Pancreas (tissue), 10 donors: ENCODE measurements at regions not wholly inside any gene's neighbourhood (a gene's known extent, or its start where the extent isn't known, plus 50 kb on each side); places are given as distances from the start of the nearest gene placed in this dataset.
"Not testable (repeated sequence)": the region's sequence is repeated elsewhere in the genome, so short reads cannot be mapped to it uniquely, and the experiment has no call there.

Experiments used
- ATAC-seq, 4 donors: fragments of 200-7000 bp; cut with Tn5 transposase; one replicate each; pipeline versions ENCODE4 v1.8.0 to v1.9.1; 2020; ENCODE audit warnings: mild to moderate bottlenecking in 4 of 4, moderate library complexity in 4 of 4
- DNase-seq, 6 donors: peaks; one replicate each; pipeline ENCODE4 v3.0.0-alpha.2; 2020
- FAIRE-seq: peaks from 2 replicates; lab custom pipeline; 2012; peaks lifted over from hg19 to GRCh38; lab: Jason Lieb, UNC
- H3K27ac ChIP-seq, 4 donors: fragments of 200-600 bp; sonication (generic); 1 replicate in 3 of 4; 2 replicates in 1 of 4; pipeline versions ENCODE4 v1.5.0 to v1.8.0; 2020
- H3K27me3 ChIP-seq, 4 donors: fragments of 200-600 bp; one replicate each; pipeline ENCODE4 v1.8.0; 2021
- H3K36me3 ChIP-seq, 3 donors: fragments of 200-600 bp; sonication (generic) in 1 of 3; one replicate each; pipeline versions ENCODE4 v1.5.0 to v1.8.0; 2020 to 2021
- H3K4me1 ChIP-seq, 3 donors: fragments of 200-600 bp; one replicate each; pipeline ENCODE4 v1.8.0; 2021
- H3K4me3 ChIP-seq, 4 donors: fragments of 200-600 bp; sonication (generic) in 2 of 4; one replicate each; pipeline versions ENCODE4 v1.5.0 to v1.8.0; 2020 to 2021
- H3K9me3 ChIP-seq, 4 donors: fragments of 200-600 bp; one replicate each; pipeline ENCODE4 v1.8.0; 2021
- CTCF ChIP-seq, 4 donors: fragments of 200-600 bp; sonication (generic) in 3 of 4; IDR thresholded peaks; one replicate each; pipeline versions ENCODE4 v1.5.0 to v1.8.0; 2021; ENCODE audit warnings: antibody characterized with exemption in 4 of 4
- WGBS, 2 donors: extraction: QIAGEN DNeasy Blood & Tissue Kit; methylation state at CpG; one replicate each; pipeline ENCODE4 v1.1.7; 2013; 5-methylcytosine and 5-hydroxymethylcytosine counted together
- intact Hi-C, 3 donors: fragments of 100-400 bp; cut with DNase I; formaldehyde crosslinking; loops; one replicate each; pipeline versions ENCODE4 v1.11.1 to v1.14.2; 2022
- donor health status: healthy with polysubstance abuse.
- donor health status: DM: no; HTN: no; CAD: no; lungs with moderate emphysema.
- donor health status: DM: no; HTN: no; CAD: no.
- donor health status: control.
- donor health status: control.
- donor health status: Bipolar disorder and iron deficiency.
- donor health status: DM: yes; HTN: yes; CAD: no.
- donor health status: DM: no; HTN: no; CAD: no.
- donor health status: DM: no; HTN: no; CAD: no.
- donor health status: DM: yes; HTN: yes; CAD: no.

GRCh38 chr11:97703851-97704250 lies 1314.0 kb downstream of the JRKL start:
- Histone ChIP-seq H3K36me3 (no peaks in the 10 kb centered on the region), H3K4me3 (no peak overlapping the region), H3K27me3 (no peaks in the 10 kb centered on the region), H3K9me3 (no peaks in the 10 kb centered on the region), H3K27ac (no peak overlapping the region), H3K4me1 (no peaks in the 10 kb centered on the region)
- DNase-seq (no peak), FAIRE-seq (no peak), ATAC-seq (no peak)
- intact Hi-C loops: no loop called here
- 49 to 66% methylated on average over 3 of the region's 3 CpGs for WGBS, 2 donors
- TF ChIP-seq CTCF (IDR thresholded peaks at IDR 0.05): no peak

- H3K9me3 ChIP-seq, intact Hi-C loops, H3K27ac ChIP-seq, H3K27me3 ChIP-seq, H3K36me3 ChIP-seq, DNase-seq, ATAC-seq, H3K4me3 ChIP-seq, FAIRE-seq, H3K4me1 ChIP-seq: not testable (repeated sequence)
- 77 to 97% methylated on average over 1 of the region's 1 CpG for WGBS, 2 donors
Measured at GRCh38 chr11:97705441-97705840, 1315.3 kb upstream of the CNTN5 start.

- FAIRE-seq: no peak
- H3K36me3 ChIP-seq: no peaks in the 10 kb centered on the region
- intact Hi-C loops: no loop called here
- no peak for ATAC-seq
- no peak for TF ChIP-seq CTCF (IDR thresholded peaks at IDR 0.05)
- H3K9me3 ChIP-seq: no peaks in the 10 kb centered on the region
- no peak overlapping the region for H3K27ac ChIP-seq
- no peaks in the 10 kb centered on the region for H3K27me3 ChIP-seq
- no peak overlapping the region for H3K4me3 ChIP-seq
- 90 to 97% methylated on average over 26 of the region's 26 CpGs for WGBS, 2 donors
- no peaks in the 10 kb centered on the region for H3K4me1 ChIP-seq
- DNase-seq: peak in 3 of 6 donors; percentile 21 to 57 (median 55)
Measured at GRCh38 chr11:97717922-97718321, 1302.8 kb upstream of the CNTN5 start.

GRCh38 chr11:97722065-97722464 lies 1298.7 kb upstream of the CNTN5 start:
- Histone ChIP-seq H3K27ac (no peak overlapping the region), H3K4me3 (no peak overlapping the region), H3K4me1 (no peaks in the 10 kb centered on the region), H3K27me3 (no peaks in the 10 kb centered on the region), H3K9me3 (no peaks in the 10 kb centered on the region), H3K36me3 (no peaks in the 10 kb centered on the region)
- WGBS, 2 donors: 73 to 100% methylated on average over 1 of the region's 1 CpG
- no peak for TF ChIP-seq CTCF (IDR thresholded peaks at IDR 0.05)
- no peak for FAIRE-seq
- DNase-seq: no peak
- ATAC-seq: no peak
- intact Hi-C loops: no loop called here

- WGBS, 2 donors: 76 to 95% methylated on average over 1 of the region's 1 CpG
- H3K4me3 ChIP-seq: no peak overlapping the region
- H3K27me3 ChIP-seq: no peaks in the 10 kb centered on the region
- H3K36me3 ChIP-seq: no peaks in the 10 kb centered on the region
- H3K4me1 ChIP-seq: no peaks in the 10 kb centered on the region
- intact Hi-C loops: no loop called here
- H3K9me3 ChIP-seq: no peaks in the 10 kb centered on the region
- DNase-seq (no peak), FAIRE-seq (no peak), ATAC-seq (no peak)
- H3K27ac ChIP-seq: no peak overlapping the region
- TF ChIP-seq CTCF (IDR thresholded peaks at IDR 0.05): no peak
Measured at GRCh38 chr11:97722721-97723120, 1298.0 kb upstream of the CNTN5 start.
